Brain microvascular endothelial cell (primary cell): ENCODE measurements at regions not wholly inside any gene's neighbourhood (a gene's known extent, or its start where the extent isn't known, plus 50 kb on each side); places are given as distances from the start of the nearest gene placed in this dataset.

Experiments used
- DNase-seq: peaks from one replicate; pipeline ENCODE4 v3.0.0-alpha.2; 2020
- H3K27ac ChIP-seq: fragments of 250-450 bp; sonication (Bioruptor Pico); 2 replicates; pipeline ENCODE4 v1.5.1; 2020; ENCODE audit warnings: mild to moderate bottlenecking, moderate library complexity
- H3K27me3 ChIP-seq: fragments of 250-450 bp; sonication (Bioruptor Pico); replicated peaks from 2 replicates; pipeline ENCODE4 v1.5.1; 2020; ENCODE audit warnings: mild to moderate bottlenecking
- H3K36me3 ChIP-seq: fragments of 250-450 bp; sonication (Bioruptor Pico); replicated peaks from 2 replicates; pipeline ENCODE4 v1.5.1; 2020; ENCODE audit warnings: mild to moderate bottlenecking
- H3K4me3 ChIP-seq: 2 replicates; pipeline ENCODE4 v1.5.1; 2011; ENCODE audit warnings: low read depth, mild to moderate bottlenecking, control low read depth, low read length, moderate library complexity
- in situ Hi-C: cut with HindIII; loops from 2 replicates; pipeline ENCODE4 v1.10.0; 2017; ENCODE audit warnings: low sequenced_read_pairs, low pct_ligation_motif_present
- TF ChIP-seq, protein P1 (sequence below): IDR thresholded peaks from 2 replicates; pipeline ENCODE4 v1.5.1; 2011; ENCODE audit warnings: low read depth, mild to moderate bottlenecking, moderate library complexity, low read length, control low read depth, inconsistent platforms; ENCODE audit errors: missing control alignments

DNA sequence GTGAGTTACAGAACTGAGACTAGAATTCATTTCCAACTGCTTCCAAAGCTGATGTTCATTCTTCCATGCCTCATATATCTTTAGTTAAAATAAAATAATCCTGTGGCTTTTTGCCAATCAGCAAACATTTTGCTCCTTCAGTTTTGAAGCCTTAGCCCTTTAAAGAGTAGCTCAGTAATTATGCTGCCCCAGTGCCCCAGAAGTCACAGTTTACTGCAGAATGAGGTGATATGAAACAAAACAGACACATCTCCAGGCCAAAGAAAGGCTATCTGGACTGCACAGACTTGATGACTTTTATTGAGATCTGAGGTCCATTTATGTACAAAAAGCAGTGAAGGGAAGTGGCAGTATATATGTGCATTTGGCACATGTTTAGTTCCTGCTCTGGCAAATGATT, 285.8 kb upstream of the ZNF462 start:
- in situ Hi-C loops: no loop called here
- Histone ChIP-seq H3K27ac (no peak overlapping the region), H3K4me3 (no peak overlapping the region), H3K36me3 (no peaks in the 10 kb centered on the region), H3K27me3 (no peaks in the 10 kb centered on the region)
- TF ChIP-seq, protein P1, sequence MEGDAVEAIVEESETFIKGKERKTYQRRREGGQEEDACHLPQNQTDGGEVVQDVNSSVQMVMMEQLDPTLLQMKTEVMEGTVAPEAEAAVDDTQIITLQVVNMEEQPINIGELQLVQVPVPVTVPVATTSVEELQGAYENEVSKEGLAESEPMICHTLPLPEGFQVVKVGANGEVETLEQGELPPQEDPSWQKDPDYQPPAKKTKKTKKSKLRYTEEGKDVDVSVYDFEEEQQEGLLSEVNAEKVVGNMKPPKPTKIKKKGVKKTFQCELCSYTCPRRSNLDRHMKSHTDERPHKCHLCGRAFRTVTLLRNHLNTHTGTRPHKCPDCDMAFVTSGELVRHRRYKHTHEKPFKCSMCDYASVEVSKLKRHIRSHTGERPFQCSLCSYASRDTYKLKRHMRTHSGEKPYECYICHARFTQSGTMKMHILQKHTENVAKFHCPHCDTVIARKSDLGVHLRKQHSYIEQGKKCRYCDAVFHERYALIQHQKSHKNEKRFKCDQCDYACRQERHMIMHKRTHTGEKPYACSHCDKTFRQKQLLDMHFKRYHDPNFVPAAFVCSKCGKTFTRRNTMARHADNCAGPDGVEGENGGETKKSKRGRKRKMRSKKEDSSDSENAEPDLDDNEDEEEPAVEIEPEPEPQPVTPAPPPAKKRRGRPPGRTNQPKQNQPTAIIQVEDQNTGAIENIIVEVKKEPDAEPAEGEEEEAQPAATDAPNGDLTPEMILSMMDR: no peak
- no peak for DNase-seq

DNA sequence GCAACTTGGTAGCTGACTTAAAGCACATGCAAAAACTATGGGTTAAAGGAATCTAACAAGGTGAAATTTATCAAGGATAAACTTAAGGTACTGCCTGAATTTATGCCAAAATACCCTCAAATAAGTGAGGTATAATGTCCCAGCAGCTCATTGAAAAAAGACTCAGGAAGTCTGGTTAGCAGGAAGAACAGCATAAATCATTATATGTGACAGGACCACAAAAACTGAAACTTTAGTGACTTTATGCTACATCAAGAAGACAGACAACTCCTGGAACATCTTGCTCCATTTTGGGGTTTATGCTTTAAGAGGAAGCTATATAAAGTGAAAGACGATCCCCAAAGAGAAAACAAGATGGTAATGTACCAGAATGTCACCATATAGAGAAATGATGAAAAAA, 282.4 kb upstream of the ZNF462 start:
- in situ Hi-C loops: no loop called here
- Histone ChIP-seq H3K4me3 (no peak overlapping the region), H3K36me3 (no peaks in the 10 kb centered on the region), H3K27ac (no peak overlapping the region), H3K27me3 (no peaks in the 10 kb centered on the region)
- TF ChIP-seq, protein P1: no peak
- DNase-seq: no peak

DNA sequence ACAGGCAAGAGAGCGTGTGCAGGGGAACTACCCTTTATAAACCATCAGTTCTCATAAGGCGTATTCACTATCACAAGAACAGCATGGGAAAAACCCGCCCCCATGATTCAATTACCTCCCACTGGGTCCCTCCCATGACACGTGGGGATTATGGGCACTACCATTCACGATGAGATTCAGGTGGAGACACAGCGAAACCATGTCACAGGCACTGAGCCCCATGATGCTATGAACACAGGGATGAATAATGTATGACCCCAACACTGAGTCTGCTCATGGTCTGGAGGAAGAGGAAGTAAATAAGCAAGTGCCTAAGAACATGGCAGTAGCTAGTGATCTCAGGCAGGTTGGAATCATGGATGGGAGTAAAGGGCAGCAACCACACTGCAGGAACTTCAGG, 281.0 kb upstream of the ZNF462 start:
- DNase-seq: no peak
- H3K36me3 ChIP-seq: no peaks in the 10 kb centered on the region
- in situ Hi-C loops: no loop called here
- TF ChIP-seq, protein P1: no peak
- H3K27ac ChIP-seq: no peak overlapping the region
- no peak overlapping the region for H3K4me3 ChIP-seq
- H3K27me3 ChIP-seq: no peaks in the 10 kb centered on the region

DNA sequence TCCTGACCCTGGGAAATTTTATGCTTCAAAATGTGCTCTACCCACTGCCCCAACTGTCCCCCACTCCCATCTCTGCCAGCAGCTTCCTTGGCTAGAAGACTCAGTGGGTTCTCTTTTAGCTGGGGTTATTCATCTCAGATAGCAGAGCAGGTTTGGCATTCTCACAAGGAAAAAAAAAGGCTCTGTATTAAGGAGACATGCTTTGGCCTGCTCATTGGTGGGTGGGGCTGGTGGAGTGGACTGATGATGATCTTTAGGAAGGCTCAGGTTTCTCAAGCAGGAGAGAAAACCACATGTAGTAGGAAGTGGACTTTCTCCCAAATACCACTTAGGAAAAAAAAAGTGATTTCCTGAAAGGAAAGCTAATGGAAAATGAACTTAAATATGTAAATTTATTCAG, 279.2 kb upstream of the ZNF462 start:
- no peaks in the 10 kb centered on the region for H3K27me3 ChIP-seq
- TF ChIP-seq, protein P1: no peak
- H3K36me3 ChIP-seq: no peaks in the 10 kb centered on the region
- in situ Hi-C loops: no loop called here
- H3K4me3 ChIP-seq: no peak overlapping the region
- H3K27ac ChIP-seq: no peak overlapping the region
- no peak for DNase-seq

DNA sequence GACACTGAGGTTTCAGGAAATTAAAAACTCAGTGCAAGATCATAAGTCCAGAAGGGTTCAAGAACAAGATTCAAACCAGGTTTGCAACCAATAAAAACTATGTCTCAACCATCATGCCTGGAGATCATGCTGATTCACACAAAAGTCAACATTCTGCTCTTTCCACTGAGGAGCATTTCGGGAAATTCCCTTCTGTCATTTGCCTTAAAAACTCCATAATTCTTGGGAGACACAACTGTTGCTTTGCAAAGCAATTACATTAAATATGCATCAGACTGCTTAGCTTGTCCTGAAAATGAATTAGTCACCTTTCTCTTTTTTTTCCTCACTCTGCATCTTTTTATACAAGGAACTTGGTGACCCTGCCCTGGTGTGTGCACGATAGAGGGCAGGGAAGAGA, 275.9 kb upstream of the ZNF462 start:
- Histone ChIP-seq H3K4me3 (no peak overlapping the region), H3K27me3 (no peaks in the 10 kb centered on the region), H3K27ac (no peak overlapping the region), H3K36me3 (no peaks in the 10 kb centered on the region)
- DNase-seq: no peak
- TF ChIP-seq, protein P1: no peak
- in situ Hi-C loops: no loop called here

DNA sequence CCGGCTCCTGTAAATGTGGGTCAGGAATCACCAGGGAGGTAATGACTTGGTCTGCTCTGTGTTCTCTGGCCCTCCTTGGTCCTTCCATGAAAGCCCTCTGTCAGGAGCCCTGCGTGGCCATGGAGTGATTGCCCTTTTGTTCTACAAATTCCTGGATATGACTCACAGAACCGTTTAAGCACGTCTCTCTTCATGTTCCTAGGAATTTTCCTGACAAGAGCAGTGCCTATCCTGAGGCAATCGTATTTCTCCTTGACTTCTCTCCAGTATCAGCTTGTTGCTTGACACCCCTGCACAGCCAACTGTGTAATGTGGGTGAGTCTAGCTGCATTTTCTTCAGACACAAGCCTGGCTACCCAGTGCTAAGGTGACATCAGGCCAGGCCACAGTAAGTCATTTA, 274.3 kb upstream of the ZNF462 start:
- no peak overlapping the region for H3K27ac ChIP-seq

More for the DNA sequence above, 274.3 kb upstream of the ZNF462 start:
- Histone ChIP-seq H3K4me3 (no peak overlapping the region), H3K36me3 (no peaks in the 10 kb centered on the region), H3K27me3 (no peaks in the 10 kb centered on the region)
- in situ Hi-C loops: no loop called here
- no peak for DNase-seq
- TF ChIP-seq, protein P1: no peak
